Neural progenitor cell (in vitro differentiated cells): ENCODE measurements at regions not wholly inside any gene's neighbourhood (a gene's known extent, or its start where the extent isn't known, plus 50 kb on each side); places are given as distances from the start of the nearest gene placed in this dataset.

Experiments used
- CTCF ChIP-seq: fragments of 200-600 bp; sonication (generic); IDR thresholded peaks from 2 replicates; pipeline ENCODE4 v1.5.1; 2017; ENCODE audit warnings: antibody characterized with exemption, mild to moderate bottlenecking
- EZH2 ChIP-seq: fragments of 200-600 bp; sonication (generic); IDR thresholded peaks from 2 replicates; pipeline ENCODE4 v1.6.1; 2017; ENCODE audit warnings: antibody characterized with exemption, mild to moderate bottlenecking, moderate library complexity
- EZH2phosphoT487 ChIP-seq: fragments of 200-600 bp; sonication (generic); IDR thresholded peaks from 2 replicates; pipeline ENCODE4 v1.6.1; 2017; ENCODE audit warnings: antibody characterized with exemption

GRCh38 chr6:56348578-56348977 is 101.2 kb upstream of the COL21A1 start:
- TF ChIP-seq CTCF (no peak), EZH2phosphoT487 (no peak), EZH2 (no peak)
